ENCODE measurements at regions not wholly inside any gene's neighbourhood (a gene's known extent, or its start where the extent isn't known, plus 50 kb on each side); places are given as distances from the start of the nearest gene placed in this dataset.

DNA sequence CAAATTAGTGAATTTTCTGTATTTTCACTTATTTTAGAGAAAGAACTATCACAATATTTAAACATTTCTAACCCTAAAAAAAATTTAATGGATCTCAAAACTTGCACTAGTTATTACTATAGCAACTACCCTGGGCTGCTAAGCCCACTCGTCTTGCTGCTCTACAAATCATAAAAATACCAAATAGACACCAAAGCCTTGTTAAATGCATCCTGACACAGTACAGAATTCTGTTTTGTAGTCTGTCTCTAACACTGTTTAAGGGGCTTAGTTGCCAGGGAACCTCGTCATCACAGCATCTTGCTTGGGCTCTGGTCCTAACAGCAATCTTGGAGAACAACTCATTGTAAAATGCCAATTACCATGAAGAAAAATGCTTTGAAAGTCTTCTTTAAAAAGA, 56.9 kb upstream of the MBOAT1 start:
- TF ChIP-seq, protein P1, sequence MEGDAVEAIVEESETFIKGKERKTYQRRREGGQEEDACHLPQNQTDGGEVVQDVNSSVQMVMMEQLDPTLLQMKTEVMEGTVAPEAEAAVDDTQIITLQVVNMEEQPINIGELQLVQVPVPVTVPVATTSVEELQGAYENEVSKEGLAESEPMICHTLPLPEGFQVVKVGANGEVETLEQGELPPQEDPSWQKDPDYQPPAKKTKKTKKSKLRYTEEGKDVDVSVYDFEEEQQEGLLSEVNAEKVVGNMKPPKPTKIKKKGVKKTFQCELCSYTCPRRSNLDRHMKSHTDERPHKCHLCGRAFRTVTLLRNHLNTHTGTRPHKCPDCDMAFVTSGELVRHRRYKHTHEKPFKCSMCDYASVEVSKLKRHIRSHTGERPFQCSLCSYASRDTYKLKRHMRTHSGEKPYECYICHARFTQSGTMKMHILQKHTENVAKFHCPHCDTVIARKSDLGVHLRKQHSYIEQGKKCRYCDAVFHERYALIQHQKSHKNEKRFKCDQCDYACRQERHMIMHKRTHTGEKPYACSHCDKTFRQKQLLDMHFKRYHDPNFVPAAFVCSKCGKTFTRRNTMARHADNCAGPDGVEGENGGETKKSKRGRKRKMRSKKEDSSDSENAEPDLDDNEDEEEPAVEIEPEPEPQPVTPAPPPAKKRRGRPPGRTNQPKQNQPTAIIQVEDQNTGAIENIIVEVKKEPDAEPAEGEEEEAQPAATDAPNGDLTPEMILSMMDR (conservative IDR thresholded peaks at IDR 0.05; ENCODE audit: low read depth, low read length): no peak
- no peak for TF ChIP-seq EZH2 (IDR thresholded peaks at IDR 0.05; ENCODE audit: borderline replicate concordance, low read depth, low read length, poor library complexity, severe bottlenecking)
